Neural progenitor cell (in vitro differentiated cells): ENCODE measurements at regions not wholly inside any gene's neighbourhood (a gene's known extent, or its start where the extent isn't known, plus 50 kb on each side); places are given as distances from the start of the nearest gene placed in this dataset.
"Not testable (repeated sequence)": the region's sequence is repeated elsewhere in the genome, so short reads cannot be mapped to it uniquely, and the experiment has no call there.

Experiments
- CTCF ChIP-seq: fragments of 200-600 bp; sonication (generic); IDR thresholded peaks from 2 replicates; pipeline ENCODE4 v1.5.1; 2017; ENCODE audit warnings: antibody characterized with exemption, mild to moderate bottlenecking
- EZH2 ChIP-seq: fragments of 200-600 bp; sonication (generic); IDR thresholded peaks from 2 replicates; pipeline ENCODE4 v1.6.1; 2017; ENCODE audit warnings: antibody characterized with exemption, mild to moderate bottlenecking, moderate library complexity

DNA sequence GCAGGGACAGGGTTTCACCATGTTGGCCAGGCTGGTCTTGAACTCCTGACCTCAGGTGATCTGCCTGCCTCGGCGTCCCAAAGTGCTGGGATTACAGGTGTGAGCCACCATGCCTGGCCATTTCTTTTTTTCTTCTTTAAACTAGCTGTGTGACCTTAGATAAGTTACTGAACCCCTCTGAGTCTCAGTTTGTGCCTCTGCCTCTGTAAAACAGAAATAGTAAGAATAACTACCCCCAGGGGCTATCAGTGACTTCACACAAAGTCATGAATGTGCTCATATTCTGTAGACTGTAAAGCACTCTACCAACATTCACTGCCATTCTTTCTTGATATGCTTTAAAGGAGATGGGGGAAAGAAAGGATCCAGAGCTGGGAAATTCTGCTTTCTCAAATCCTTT, 120.7 kb downstream of the RPLP1 start:
- TF ChIP-seq CTCF, EZH2: not testable (repeated sequence)
